ENCODE measurements at regions not wholly inside any gene's neighbourhood (a gene's known extent, or its start where the extent isn't known, plus 50 kb on each side); places are given as distances from the start of the nearest gene placed in this dataset.

DNA sequence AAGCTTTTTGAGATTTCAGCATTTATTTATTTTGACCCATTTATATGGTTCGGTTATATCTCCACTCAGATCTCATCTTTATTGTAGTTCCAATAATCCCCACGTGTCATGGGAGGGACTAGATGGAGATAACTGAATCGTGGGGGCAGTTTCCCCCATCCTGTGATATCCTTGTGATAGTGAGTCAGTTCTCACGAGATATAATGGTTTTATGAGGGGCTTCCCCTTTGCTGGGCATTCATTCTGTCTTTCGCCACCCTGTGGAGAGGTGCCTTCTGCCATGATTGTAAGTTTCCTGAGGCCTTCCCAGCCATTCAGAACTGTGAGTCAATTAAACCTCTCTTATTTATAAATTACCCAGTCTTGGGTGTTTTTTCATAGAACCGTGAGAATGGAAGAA lies 96.5 kb upstream of the PCSK1 start:
- H3F3A ChIP-seq (ENCODE audit: low read length, unreplicated experiment): no peaks in the 10 kb centered on the region
- TF ChIP-seq EZH2 (IDR thresholded peaks at IDR 0.05; ENCODE audit: low read length, unreplicated experiment) (no peak), EZH2phosphoT487 (IDR thresholded peaks at IDR 0.05; ENCODE audit: borderline replicate concordance, low read length) (no peak)
- TF ChIP-seq, protein P1, sequence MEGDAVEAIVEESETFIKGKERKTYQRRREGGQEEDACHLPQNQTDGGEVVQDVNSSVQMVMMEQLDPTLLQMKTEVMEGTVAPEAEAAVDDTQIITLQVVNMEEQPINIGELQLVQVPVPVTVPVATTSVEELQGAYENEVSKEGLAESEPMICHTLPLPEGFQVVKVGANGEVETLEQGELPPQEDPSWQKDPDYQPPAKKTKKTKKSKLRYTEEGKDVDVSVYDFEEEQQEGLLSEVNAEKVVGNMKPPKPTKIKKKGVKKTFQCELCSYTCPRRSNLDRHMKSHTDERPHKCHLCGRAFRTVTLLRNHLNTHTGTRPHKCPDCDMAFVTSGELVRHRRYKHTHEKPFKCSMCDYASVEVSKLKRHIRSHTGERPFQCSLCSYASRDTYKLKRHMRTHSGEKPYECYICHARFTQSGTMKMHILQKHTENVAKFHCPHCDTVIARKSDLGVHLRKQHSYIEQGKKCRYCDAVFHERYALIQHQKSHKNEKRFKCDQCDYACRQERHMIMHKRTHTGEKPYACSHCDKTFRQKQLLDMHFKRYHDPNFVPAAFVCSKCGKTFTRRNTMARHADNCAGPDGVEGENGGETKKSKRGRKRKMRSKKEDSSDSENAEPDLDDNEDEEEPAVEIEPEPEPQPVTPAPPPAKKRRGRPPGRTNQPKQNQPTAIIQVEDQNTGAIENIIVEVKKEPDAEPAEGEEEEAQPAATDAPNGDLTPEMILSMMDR (conservative IDR thresholded peaks at IDR 0.05; ENCODE audit: low read depth, low read length): no peak
- POLR2A ChIA-PET (ENCODE audit: unreplicated experiment): interaction anchor here (0.6 kb wide), 1 partner anchor 37 kb away, joined by 3 read pairs; no protein-coding TSS in a partner anchor
- no peaks in the 10 kb centered on the region for H3K9me2 ChIP-seq (replicated peaks; ENCODE audit: low read length)
- no peaks in the 10 kb centered on the region for H3K79me2 ChIP-seq (ENCODE audit: low read length)
- H3K27ac ChIP-seq (ENCODE audit: low read length): no peak overlapping the region
- BruUV-seq (replicated peaks): no TSS peak
- H3K27me3 ChIP-seq (ENCODE audit: low read length): no peaks in the 10 kb centered on the region
- H3K4me2 ChIP-seq (ENCODE audit: low read length): no peak overlapping the region
- intact Hi-C loops (cut with micrococcal nuclease): loop anchor here (5.0 kb wide), 1 partner anchor 53 kb away; no protein-coding TSS in a partner anchor
- ATAC-seq (no peak), DNase-seq (no peak)
- H3K9ac ChIP-seq (ENCODE audit: low read length): no peak overlapping the region
- no peaks in the 10 kb centered on the region for H3K9me3 ChIP-seq (ENCODE audit: low read length)
- no peaks in the 10 kb centered on the region for H3K4me1 ChIP-seq (ENCODE audit: insufficient read depth, low read length)
- H3K4me3 ChIP-seq (ENCODE audit: low read length): no peak overlapping the region
- no peak overlapping the region for H2AFZ ChIP-seq (ENCODE audit: low read length)
- CTCF ChIA-PET: no interaction called here
- no peaks in the 10 kb centered on the region for H4K20me1 ChIP-seq (ENCODE audit: low read length)
- no peaks in the 10 kb centered on the region for H3K36me3 ChIP-seq (ENCODE audit: low read depth, low read length)

DNA sequence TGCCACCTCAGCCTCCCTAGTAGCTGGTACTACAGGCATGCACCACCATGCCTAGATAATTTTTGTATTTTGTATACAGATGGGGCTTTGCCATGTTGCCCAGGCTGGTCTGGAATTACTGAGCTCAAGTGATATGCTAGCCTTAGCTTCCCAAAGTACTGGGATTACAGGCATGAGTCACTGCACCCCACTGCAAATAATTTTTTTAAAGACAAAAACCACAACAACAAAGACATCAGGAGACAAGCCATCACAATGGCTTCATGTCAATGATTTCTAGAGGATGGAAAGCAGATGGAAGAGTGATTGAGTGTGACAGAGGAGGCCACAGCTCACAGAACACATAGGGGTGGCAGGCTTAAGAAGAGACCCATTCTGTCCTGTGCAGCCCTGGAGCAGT lies 97.9 kb upstream of the PCSK1 start:
- POLR2A ChIA-PET (ENCODE audit: unreplicated experiment): no interaction called here
- Histone ChIP-seq H3K27me3 (ENCODE audit: low read length) (no peaks in the 10 kb centered on the region), H3K4me2 (ENCODE audit: low read length) (no peak overlapping the region), H3K9ac (ENCODE audit: low read length) (no peak overlapping the region), H3K79me2 (ENCODE audit: low read length) (no peaks in the 10 kb centered on the region), H3F3A (ENCODE audit: low read length, unreplicated experiment) (no peaks in the 10 kb centered on the region), H3K4me3 (ENCODE audit: low read length) (no peak overlapping the region), H3K27ac (ENCODE audit: low read length) (no peak overlapping the region), H3K36me3 (ENCODE audit: low read depth, low read length) (no peaks in the 10 kb centered on the region), H3K9me2 (replicated peaks; ENCODE audit: low read length) (no peaks in the 10 kb centered on the region), H3K4me1 (ENCODE audit: insufficient read depth, low read length) (no peaks in the 10 kb centered on the region), H3K9me3 (ENCODE audit: low read length) (no peaks in the 10 kb centered on the region), H2AFZ (ENCODE audit: low read length) (no peak overlapping the region), H4K20me1 (ENCODE audit: low read length) (no peaks in the 10 kb centered on the region)
- no peak for ATAC-seq
- DNase-seq: no peak
- no TSS peak for BruUV-seq (replicated peaks)
- intact Hi-C loops (cut with micrococcal nuclease): no loop called here
- CTCF ChIA-PET: no interaction called here
- TF ChIP-seq, protein P1 (conservative IDR thresholded peaks at IDR 0.05; ENCODE audit: low read depth, low read length): no peak
- no peak for TF ChIP-seq EZH2 (IDR thresholded peaks at IDR 0.05; ENCODE audit: low read length, unreplicated experiment)

DNA sequence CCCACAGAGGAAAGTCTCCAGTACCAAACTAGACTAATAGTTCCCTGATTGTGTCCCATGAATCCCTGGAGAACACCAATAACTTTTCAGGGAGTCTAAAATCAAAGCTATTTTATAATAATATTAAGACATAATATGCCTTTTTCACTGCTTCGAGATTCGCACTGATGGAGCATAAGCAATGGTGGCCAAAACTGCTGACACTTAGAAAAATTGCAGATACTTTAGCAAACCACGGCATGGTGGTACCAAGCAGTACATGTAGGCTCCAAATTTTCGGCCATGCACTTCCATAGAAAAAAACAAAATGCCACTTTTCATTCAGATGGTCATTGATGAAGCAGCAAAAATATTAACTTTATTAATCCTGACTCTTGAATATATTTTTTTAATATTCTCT lies 100.3 kb upstream of the PCSK1 start:
- Histone ChIP-seq H3K4me2 (ENCODE audit: low read length) (no peak overlapping the region), H3K4me3 (ENCODE audit: low read length) (no peak overlapping the region), H3F3A (ENCODE audit: low read length, unreplicated experiment) (no peaks in the 10 kb centered on the region), H3K27me3 (ENCODE audit: low read length) (no peaks in the 10 kb centered on the region), H3K36me3 (ENCODE audit: low read depth, low read length) (no peaks in the 10 kb centered on the region), H4K20me1 (ENCODE audit: low read length) (no peaks in the 10 kb centered on the region), H2AFZ (ENCODE audit: low read length) (no peak overlapping the region), H3K9ac (ENCODE audit: low read length) (no peak overlapping the region), H3K4me1 (ENCODE audit: insufficient read depth, low read length) (peaks cover 14% of the 10 kb centered on the region; the same call in 1 of the 2 replicates), H3K79me2 (ENCODE audit: low read length) (no peaks in the 10 kb centered on the region), H3K9me3 (ENCODE audit: low read length) (no peaks in the 10 kb centered on the region), H3K9me2 (replicated peaks; ENCODE audit: low read length) (no peaks in the 10 kb centered on the region), H3K27ac (ENCODE audit: low read length) (no peak overlapping the region)
- DNase-seq (no peak), ATAC-seq (no peak)
- TF ChIP-seq, protein P1 (conservative IDR thresholded peaks at IDR 0.05; ENCODE audit: low read depth, low read length): no peak
- TF ChIP-seq EZH2 (IDR thresholded peaks at IDR 0.05; ENCODE audit: low read length, unreplicated experiment): no peak
- no peak for TF ChIP-seq EZH2phosphoT487 (IDR thresholded peaks at IDR 0.05; ENCODE audit: borderline replicate concordance, low read length)
- CTCF ChIA-PET: no interaction called here
- POLR2A ChIA-PET (ENCODE audit: unreplicated experiment): no interaction called here
- no TSS peak for BruUV-seq (replicated peaks)
- intact Hi-C loops (cut with micrococcal nuclease): no loop called here
